GM12875 (cell line): ENCODE measurements at regions not wholly inside any gene's neighbourhood (a gene's known extent, or its start where the extent isn't known, plus 50 kb on each side); places are given as distances from the start of the nearest gene placed in this dataset.

Experiments
- H3K4me3 ChIP-seq: one replicate; pipeline ENCODE4 v1.5.1; 2011; ENCODE audit warnings: low read depth, low read length, control low read depth
- CTCF ChIP-seq: IDR thresholded peaks from 2 replicates; pipeline ENCODE4 v1.5.1; 2011; ENCODE audit warnings: low read depth, mild to moderate bottlenecking, control low read depth, inconsistent platforms, low read length, moderate library complexity, borderline replicate concordance; ENCODE audit not compliant: insufficient read depth

DNA sequence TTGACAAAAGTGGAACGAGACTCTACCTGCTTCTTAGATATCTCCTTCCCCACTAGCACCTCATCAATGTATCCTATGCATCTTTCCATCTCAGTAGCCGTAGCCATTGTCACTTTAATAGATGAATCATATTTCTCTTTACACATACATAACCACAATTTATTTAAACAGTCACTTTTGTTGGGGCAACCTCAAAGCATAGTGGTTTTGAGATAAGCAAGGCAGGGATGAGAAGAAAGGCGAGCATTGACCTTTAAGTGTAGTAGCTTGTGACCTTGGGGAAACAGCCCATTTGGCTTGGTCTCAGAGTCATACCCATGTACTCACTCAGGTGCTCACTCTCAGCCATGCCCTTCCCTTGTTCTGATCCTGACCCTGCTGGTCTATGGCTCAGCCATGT, 260.1 kb downstream of the C1orf94 start:
- H3K4me3 ChIP-seq, result no peak overlapping the region
- TF ChIP-seq CTCF, result no peak

GRCh38 chr1:34441259-34442069, 264.8 kb downstream of the C1orf94 start:
- H3K4me3 ChIP-seq, result no peak overlapping the region
- no peak for TF ChIP-seq CTCF

- TF ChIP-seq CTCF, result no peak
- H3K4me3 ChIP-seq, result no peak overlapping the region
These were observed 267.8 kb downstream of the C1orf94 start for GRCh38 chr1:34444516-34444915.

- H3K4me3 ChIP-seq, result no peak overlapping the region
- no peak for TF ChIP-seq CTCF
These were observed 273.6 kb downstream of the C1orf94 start for GRCh38 chr1:34450325-34450724.

- no peak for TF ChIP-seq CTCF
- no peak overlapping the region for H3K4me3 ChIP-seq
These were observed 275.7 kb downstream of the C1orf94 start for GRCh38 chr1:34452451-34452850.

GRCh38 chr1:34455121-34455520, 278.4 kb downstream of the C1orf94 start:
- no peak for TF ChIP-seq CTCF
- H3K4me3 ChIP-seq, result no peak overlapping the region

DNA sequence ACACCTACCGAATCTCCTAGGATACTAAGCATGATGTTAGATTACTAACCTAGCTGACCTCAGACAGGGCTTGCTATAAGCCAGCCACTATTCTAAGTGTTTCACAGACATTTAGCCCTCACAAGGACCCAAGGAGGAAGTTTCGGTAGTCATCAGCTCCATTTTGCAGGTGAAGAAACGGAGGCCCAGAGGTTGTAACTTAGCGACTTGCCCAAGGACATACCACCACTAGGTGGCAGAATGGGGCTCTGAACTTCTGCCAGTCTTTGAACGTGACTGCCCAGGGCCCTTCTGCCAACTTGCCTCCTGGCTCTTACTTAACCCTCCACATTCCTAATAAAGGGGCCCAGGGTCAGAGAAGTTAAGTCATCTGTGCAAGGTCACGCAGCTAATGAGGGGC, 283.5 kb downstream of the C1orf94 start:
- TF ChIP-seq CTCF, result peak; percentile 83
- no peak overlapping the region for H3K4me3 ChIP-seq
